OCI-LY3 (cell line): ENCODE measurements at regions not wholly inside any gene's neighbourhood (a gene's known extent, or its start where the extent isn't known, plus 50 kb on each side); places are given as distances from the start of the nearest gene placed in this dataset.

Source experiments
- H2AFZ ChIP-seq: fragments of 200-600, 300-600 bp; shearing (Covaris generic); 2 replicates; pipeline ENCODE4 v1.6.0; 2014; ENCODE audit warnings: antibody characterized with exemption, low read depth, low read length
- H3K27ac ChIP-seq: fragments of 200-600, 300-600 bp; sonication (generic); 2 replicates; pipeline ENCODE4 v1.5.1; 2014; ENCODE audit warnings: mild to moderate bottlenecking, low read length, moderate library complexity, mixed read lengths
- H3K27me3 ChIP-seq: fragments of 200-600, 300-600 bp; sonication (generic); 2 replicates; pipeline ENCODE4 v1.6.1; 2014; ENCODE audit warnings: low read depth, low read length, mixed read lengths
- H3K36me3 ChIP-seq: fragments of 200-600, 300-600 bp; sonication (generic); replicated peaks from 2 replicates; pipeline ENCODE3; 2014; ENCODE audit warnings: low read depth, low read length, mixed read lengths
- H3K4me1 ChIP-seq: fragments of 300-600, 200-600 bp; sonication (generic); 2 replicates; pipeline ENCODE4 v1.6.1; 2014; ENCODE audit warnings: low read length, mixed read lengths
- H3K4me2 ChIP-seq: fragments of 200-600, 300-600 bp; sonication (generic); 2 replicates; pipeline ENCODE4 v1.6.1; 2014; ENCODE audit warnings: low read length, mixed read lengths
- H3K4me3 ChIP-seq: fragments of 300-600, 200-600 bp; sonication (generic); 2 replicates; pipeline ENCODE4 v1.5.1; 2014; ENCODE audit warnings: antibody characterized with exemption, mild to moderate bottlenecking, low read length, moderate library complexity
- H3K79me2 ChIP-seq: fragments of 300-600, 200-600 bp; shearing (Covaris generic); 2 replicates; pipeline ENCODE4 v1.6.1; 2014; ENCODE audit warnings: mild to moderate bottlenecking, low read length, mixed read lengths
- H3K9ac ChIP-seq: fragments of 300-600, 200-600 bp; shearing (Covaris generic); 2 replicates; pipeline ENCODE4 v1.6.0; 2014; ENCODE audit warnings: mild to moderate bottlenecking, low read length, moderate library complexity
- H3K9me3 ChIP-seq: fragments of 200-600, 300-600 bp; shearing (Covaris generic); 2 replicates; pipeline ENCODE4 v1.6.1; 2014; ENCODE audit warnings: low read length, mixed read lengths; ENCODE audit not compliant: insufficient read depth
- H4K20me1 ChIP-seq: fragments of 200-600, 300-600 bp; sonication (generic); 2 replicates; pipeline ENCODE4 v1.6.1; 2016; ENCODE audit warnings: low read length, mixed read lengths; ENCODE audit not compliant: insufficient read depth
- CTCF ChIP-seq: fragments of 200-600, 300-600 bp; sonication (generic); IDR thresholded peaks from 2 replicates; pipeline ENCODE4 v1.5.1; 2014; ENCODE audit warnings: antibody characterized with exemption, low read length, low read depth
- EZH2phosphoT487 ChIP-seq: fragments of 200-600 bp; shearing (Covaris generic); IDR thresholded peaks from 2 replicates; pipeline ENCODE4 v1.6.1; 2018; ENCODE audit warnings: antibody characterized with exemption, mixed run types, low read depth

DNA sequence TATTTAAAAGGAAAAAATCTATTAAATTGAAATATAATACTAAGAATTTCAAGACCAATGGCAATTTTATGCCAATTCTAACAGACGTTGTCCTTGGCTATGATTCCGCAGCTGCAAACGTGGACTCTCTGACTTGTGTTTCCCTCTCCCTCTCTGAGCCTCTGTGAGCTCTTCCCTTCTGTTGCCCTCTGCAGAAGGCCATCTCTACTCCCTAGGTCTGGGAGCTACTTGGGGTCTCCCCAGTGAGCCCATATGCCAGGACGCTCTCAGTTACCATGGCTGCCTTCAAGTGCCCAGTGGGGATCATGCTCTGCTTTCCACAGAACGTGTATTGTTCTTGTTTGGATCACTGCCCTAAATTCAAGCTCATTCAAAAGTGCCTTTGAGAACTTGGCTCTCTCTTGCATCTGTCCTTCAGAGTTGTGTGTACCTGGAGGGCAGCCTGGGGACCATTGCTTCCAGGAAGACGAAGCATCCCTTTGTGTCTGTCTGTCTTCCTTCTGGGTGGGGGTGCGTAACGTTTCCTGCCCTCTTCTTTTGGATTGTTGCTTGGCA lies 97.5 kb upstream of the TSPAN2 start:
- Histone ChIP-seq H3K9ac (no peak overlapping the region), H3K27me3 (no peaks in the 10 kb centered on the region), H3K9me3 (no peaks in the 10 kb centered on the region), H4K20me1 (no peaks in the 10 kb centered on the region), H3K4me1 (no peaks in the 10 kb centered on the region), H3K36me3 (no peaks in the 10 kb centered on the region), H3K4me3 (no peak overlapping the region), H3K27ac (no peak overlapping the region), H3K4me2 (no peak overlapping the region), H2AFZ (no peak overlapping the region), H3K79me2 (no peaks in the 10 kb centered on the region)
- TF ChIP-seq EZH2phosphoT487, result no peak
- no peak for TF ChIP-seq CTCF

DNA sequence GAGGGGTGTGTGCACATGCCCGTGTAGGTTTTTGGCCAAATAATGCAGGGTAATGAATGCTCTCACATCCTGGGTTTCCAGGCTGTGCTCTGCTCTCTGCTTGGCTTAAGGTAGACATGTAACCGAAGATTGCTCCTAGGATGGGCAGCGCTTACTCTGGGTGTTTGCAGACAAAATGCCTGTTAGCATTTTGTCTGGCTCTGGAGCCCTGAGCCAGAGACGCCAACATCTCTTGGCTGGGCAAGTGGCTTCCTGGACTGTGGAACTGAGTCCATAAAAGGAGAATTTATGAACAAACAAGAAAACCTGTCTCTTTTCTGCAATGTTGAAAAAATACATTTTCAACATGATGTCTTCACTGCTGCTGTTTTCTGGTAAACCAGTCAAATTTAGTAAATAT lies 96.0 kb upstream of the TSPAN2 start:
- no peaks in the 10 kb centered on the region for H3K36me3 ChIP-seq
- no peaks in the 10 kb centered on the region for H3K79me2 ChIP-seq
- no peaks in the 10 kb centered on the region for H3K9me3 ChIP-seq
- TF ChIP-seq CTCF (no peak), EZH2phosphoT487 (no peak)
- no peak overlapping the region for H3K4me3 ChIP-seq
- no peak overlapping the region for H2AFZ ChIP-seq
- no peaks in the 10 kb centered on the region for H3K27me3 ChIP-seq
- H3K27ac ChIP-seq, result no peak overlapping the region
- H3K4me1 ChIP-seq, result no peaks in the 10 kb centered on the region
- no peak overlapping the region for H3K9ac ChIP-seq
- no peaks in the 10 kb centered on the region for H4K20me1 ChIP-seq
- H3K4me2 ChIP-seq, result no peak overlapping the region

- Histone ChIP-seq H3K27me3 (no peaks in the 10 kb centered on the region), H3K9ac (no peak overlapping the region), H3K4me1 (no peaks in the 10 kb centered on the region), H3K9me3 (no peaks in the 10 kb centered on the region), H3K4me3 (no peak overlapping the region), H3K27ac (no peak overlapping the region), H2AFZ (no peak overlapping the region), H3K4me2 (no peak overlapping the region), H3K79me2 (no peaks in the 10 kb centered on the region), H3K36me3 (no peaks in the 10 kb centered on the region), H4K20me1 (no peaks in the 10 kb centered on the region)
- no peak for TF ChIP-seq CTCF
- no peak for TF ChIP-seq EZH2phosphoT487
Measured at GRCh38 chr1:115184951-115185331, 95.6 kb upstream of the TSPAN2 start.

- Histone ChIP-seq H3K27ac (no peak overlapping the region), H3K9me3 (no peaks in the 10 kb centered on the region), H3K9ac (no peak overlapping the region), H2AFZ (no peak overlapping the region), H4K20me1 (no peaks in the 10 kb centered on the region), H3K4me1 (no peaks in the 10 kb centered on the region), H3K27me3 (no peaks in the 10 kb centered on the region), H3K79me2 (no peaks in the 10 kb centered on the region), H3K36me3 (no peaks in the 10 kb centered on the region), H3K4me2 (no peak overlapping the region), H3K4me3 (no peak overlapping the region)
- no peak for TF ChIP-seq EZH2phosphoT487
- no peak for TF ChIP-seq CTCF
Measured at GRCh38 chr1:115184260-115184950, 95.1 kb upstream of the TSPAN2 start.
